Fibroblast of skin of scalp (primary cell): ENCODE measurements at regions not wholly inside any gene's neighbourhood (a gene's known extent, or its start where the extent isn't known, plus 50 kb on each side); places are given as distances from the start of the nearest gene placed in this dataset.
"Not testable (repeated sequence)": the region's sequence is repeated elsewhere in the genome, so short reads cannot be mapped to it uniquely, and the experiment has no call there.

Source experiments
- DNase-seq: peaks from one replicate; pipeline ENCODE4 v3.0.0-alpha.2; 2013

DNA sequence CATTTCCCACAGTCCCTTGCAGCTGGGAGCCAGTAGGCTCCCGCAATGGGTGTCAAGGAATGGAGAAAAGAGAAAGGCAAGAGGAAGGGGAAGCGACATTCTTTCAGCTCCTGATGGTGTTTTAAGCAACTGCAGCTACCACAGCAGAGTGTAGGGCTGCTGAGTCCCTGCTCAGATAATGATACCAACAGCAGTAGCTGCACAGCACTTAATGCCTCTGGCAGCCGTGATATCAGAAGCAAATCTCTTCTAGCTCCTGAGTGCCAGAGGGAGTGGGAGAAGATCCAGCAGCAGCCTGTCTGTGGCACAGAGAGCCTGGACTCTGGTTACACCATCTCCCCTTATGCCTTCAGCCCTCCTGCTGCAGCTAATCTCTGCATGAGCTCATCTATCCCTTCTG lies 186.1 kb upstream of the LMCD1 start:
- DNase-seq = not testable (repeated sequence)

DNA sequence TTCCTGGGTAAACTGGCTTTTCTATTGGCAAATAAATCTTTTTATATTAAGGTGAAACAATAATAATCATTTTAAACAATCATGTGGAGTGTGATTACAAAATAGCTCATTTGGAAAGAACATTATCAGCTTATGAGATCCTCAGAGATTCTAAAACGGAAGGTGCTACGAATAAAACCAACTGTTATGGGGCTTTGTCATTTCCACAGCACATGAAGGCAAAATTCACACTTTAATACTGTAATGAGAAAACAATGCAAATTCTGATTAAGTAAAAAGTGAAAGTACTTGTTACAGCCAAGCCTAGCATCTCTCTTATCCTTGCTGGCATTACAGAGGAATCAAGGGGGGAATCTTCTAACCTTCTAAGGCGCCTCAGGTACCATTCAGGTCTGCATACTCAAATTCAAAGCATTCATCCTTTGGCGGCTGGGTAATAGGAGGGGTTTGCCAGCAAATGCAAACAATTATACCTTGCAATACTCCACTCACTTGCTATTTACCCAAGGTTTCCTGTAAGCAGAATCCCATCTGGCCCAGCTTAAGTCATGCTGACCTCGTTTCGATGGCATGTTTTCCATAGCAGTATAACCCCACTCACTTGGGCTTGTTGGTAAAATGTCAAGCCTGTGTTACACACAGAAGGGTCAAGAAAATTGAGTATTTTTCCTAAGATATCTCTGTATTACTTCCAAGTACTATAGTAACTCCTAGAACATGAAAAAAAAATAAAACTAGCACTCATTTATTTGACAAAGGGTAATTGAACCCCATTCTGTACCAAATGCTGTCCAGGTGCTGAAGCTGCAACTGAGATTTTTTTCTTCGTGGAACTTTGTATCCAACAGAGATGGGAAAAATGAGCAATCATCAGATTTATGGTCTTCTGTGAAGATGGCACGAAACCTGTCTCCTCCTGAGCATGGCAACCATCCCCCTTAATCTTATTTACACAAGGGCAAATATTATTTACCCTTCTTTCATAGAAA lies 183.7 kb upstream of the LMCD1 start:
- DNase-seq = peak; percentile 70

DNA sequence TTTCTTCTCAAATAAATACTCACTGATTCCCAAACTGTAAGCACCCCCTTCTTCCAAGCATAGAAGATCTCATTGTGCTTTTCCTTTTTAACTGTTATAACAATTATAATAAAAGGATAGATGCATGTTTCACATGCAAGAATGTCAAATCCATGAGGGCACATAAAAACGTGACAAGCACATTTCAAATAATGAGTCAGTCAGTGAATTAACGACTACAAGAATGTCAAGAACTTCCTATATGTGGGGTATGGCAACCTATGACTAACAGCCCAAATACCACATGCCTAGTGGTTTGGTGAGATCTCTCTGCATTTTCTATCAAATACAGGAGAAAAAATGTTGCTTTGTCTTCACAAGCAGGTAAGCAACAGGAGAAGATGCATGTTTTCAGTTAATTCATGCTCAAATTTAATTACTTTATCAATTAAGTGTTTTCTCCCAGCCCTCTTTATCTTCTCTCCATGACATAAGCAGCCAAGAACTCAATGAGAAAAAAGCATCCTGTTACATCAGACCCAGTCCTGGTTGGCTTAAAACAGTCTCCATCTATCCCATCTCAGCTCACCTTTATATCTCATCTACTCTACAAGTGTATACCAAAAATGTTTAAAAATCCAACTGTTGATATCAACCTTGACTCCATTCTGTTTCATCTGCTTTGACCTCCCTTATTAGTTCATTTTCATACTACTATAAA lies 181.5 kb upstream of the LMCD1 start:
- DNase-seq = peak; percentile 93

DNA sequence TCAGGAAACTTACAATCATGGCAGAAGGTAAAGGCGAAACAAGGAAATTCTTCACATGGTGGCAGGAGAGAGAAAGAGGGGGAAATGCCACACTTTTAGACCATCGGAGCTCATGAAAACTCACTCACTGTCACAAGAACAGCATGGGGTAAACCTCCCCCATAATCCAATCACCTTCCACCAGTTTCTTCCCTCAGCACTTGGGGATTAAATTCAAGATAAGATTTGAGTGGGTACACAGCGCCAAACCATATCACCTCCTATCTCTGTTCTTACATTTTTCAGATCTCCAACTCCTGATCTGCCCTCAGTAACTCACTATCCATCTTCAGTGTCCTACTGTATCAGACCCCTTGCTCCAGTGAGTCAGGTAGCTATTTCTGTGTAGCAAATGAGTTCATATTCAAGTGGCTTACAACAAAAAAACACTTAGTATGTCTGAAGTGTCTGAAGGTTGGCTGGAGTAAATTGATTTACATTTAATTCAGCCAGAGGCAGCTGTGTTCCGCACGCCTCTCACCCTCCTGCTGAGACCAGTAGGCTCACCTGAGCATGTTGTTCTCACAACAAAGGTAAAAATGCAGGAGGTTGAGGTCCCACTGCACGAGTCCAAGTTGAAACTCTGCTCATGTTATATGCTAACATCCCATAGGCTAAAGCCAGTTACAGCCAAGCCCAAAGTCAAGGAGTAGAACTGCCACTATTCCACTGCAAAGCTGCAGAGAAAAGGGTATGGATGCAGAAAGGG lies 180.7 kb upstream of the LMCD1 start:
- no peak for DNase-seq

DNA sequence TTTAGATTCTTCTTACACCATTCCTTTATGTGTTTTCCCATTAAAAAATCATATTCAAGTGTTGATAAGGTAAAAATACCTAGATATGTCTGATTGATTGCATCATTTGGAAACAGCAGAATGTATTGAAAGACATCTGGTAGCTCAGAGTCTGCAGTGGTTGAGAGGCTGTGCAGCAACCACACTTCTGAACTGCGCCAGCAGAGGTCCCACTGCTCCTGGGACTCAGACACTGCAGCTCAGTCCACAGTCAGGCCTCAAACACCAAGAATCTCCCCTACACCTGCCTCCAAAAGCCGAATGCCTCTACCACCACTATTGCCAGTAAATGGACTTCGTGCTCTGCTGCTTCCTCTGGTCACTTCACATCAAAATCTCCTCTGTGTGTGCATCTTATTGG lies 176.9 kb upstream of the LMCD1 start:
- DNase-seq = peak; percentile 66

DNA sequence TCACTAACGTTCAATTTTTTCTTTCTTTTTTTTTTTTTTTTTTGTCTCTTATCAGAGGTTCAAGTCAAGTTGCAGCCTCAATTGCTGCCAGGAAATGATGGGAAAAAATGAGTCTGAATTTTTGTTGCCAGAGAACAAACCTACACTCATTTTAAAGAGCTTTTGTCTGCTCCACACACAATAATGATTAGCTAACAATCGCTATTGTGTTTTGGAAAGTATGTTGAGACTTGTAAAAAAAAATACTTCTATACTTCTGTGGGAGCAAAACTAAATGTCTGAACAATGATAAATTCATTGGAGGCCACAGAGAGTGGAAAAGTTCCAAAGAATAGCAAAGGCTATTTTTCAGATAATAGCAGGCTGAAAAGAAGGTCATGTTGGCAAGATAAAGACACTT lies 176.3 kb upstream of the LMCD1 start:
- peak; percentile 8 for DNase-seq

DNA sequence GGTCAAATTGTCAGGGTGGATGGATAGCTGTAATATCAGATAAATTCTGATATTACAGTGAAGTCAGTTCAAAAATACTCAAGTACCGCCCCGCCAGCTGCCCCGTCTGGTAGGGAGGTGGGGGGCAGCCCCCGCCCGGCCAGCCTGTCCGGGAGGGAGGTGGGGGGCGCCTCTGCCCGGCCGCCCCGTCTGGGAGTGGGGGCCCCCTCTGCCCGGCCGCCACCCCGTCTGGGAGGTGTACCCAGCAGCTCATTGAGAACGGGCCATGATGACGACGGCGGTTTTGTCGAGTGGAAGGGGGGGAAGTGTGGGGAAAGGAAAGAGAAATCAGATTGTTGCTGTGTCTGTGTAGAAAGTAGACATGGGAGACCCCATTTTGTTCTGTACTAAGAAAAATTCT lies 175.8 kb upstream of the LMCD1 start:
- DNase-seq = not testable (repeated sequence)

DNA sequence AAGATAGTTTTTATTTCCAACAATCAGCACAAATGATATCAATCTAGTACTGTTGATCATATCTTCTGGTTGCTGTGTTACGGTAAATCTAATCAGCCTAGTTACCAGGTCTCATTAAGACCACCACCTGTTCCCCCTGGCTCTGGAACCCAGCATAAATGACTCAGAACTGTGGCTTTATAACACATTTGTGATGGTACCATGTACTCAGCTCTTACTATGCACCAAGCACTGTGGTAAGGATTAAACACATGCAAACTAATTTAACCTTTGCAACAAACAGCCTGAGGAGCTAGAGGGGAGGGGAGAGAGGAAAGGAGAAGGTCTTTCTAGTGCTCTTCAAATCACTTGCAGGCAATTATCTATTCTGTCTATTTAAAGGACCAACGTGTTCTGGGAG lies 173.9 kb upstream of the LMCD1 start:
- no peak for DNase-seq

DNA sequence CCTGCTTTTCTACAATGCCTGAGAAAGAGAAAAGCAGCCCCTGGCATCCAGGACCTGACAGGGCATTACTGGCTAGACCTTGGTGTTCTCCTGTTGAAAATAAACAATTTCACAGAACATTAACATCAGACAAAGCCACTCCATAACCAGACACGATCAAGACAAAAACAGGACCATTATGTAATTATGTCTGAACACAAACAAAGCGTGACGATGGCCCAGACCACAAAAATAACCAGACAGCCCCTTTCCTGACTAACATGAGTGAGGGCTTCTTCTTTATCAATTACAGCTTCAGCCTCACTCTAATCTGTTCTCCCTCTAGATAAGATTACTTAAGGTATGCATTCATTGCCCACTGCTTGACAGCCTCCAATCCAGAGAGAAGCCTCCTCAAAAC lies 172.7 kb upstream of the LMCD1 start:
- no peak for DNase-seq

DNA sequence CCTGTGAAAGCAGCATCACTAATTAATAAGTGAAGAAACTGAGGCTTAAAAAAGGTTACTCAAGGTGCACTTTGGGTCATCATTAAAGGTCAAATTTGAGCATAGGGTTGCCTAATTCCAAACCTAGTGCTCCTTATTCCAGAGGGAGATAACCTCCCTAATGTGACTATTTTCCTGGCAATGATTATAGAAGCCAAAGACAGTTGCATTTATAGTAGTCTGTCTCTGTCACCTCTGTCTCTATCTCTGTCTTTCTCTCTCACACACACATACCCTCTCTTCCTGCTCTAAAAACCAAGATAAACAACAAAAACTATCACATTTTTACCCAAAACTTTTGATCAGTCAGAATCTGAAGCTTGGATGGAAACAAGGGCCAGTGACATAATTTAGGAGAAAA lies 172.0 kb upstream of the LMCD1 start:
- DNase-seq = no peak

DNA sequence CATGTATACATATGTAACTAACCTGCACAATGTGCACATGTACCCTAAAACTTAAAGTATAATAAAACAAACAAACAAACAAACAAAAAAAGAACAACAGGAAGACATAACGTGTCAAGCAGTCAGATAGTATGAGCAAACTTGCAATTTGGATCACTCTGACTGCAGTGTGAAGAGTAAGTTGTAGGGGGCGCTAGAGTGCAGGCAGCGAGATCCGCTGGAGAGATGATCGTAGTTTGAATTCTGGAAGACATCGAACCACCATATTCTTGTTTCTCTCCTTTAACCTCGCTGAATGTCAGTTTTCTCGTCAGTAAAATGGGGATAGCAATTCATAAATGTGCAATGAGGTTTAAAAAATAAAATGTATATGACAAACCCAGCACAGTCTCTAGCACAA lies 165.2 kb upstream of the LMCD1 start:
- DNase-seq = no peak

DNA sequence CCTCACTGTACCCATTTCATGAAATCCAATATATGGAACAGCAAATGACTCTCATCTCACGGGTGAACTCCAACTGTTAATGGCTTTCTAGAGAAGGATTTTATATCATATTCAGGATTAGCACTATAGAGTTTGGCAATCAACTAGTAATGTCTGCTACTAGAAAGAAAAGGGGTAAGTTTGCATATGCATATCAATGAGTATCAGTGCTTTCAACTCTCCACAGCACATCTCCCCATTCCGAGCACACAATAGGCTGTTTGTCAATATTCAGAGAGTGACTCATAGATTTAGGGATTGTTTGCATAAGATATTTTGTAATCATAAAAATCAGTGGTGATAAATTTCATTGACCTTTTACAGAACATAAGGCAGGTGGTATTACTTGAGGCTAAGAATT lies 163.2 kb upstream of the LMCD1 start:
- no peak for DNase-seq

DNA sequence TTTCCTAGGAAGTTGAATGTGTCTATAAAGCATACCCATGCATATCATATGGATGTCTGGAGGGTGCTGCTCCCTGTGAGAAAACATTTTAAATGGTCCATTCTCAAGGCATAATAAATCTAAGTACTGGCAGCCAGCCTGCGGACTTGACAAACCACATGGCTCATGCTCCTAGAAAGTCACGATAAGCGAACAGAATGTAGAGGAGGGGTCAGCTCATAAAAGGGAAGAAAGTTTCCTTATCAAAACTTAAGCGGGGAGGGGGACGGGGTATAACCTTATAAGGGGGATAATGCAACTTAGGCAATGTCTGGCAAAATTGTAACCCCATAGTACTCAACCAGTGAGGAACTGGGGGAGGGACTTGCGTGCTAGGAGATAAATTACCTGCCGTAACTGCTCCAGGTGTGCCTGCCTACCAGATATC lies 159.8 kb upstream of the LMCD1 start:
- peak; percentile 75 for DNase-seq

DNA sequence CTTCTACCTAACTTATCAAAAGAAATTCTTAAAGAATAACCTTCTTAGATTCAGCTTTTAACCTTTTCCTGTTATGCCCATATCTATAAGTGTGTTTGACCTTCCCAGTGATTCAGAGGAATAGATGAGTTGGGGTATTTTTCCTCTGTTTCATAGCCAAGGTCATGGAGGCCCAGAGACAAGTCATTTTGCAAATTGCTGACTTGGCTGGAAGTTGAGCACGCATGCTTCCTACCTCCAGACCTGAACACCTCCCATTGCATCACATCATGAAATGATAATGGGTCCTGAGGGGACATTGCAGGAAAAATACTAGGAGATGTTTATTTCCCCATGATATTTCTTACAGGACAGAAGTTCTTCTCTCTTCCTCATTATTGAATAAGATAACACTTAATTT lies 158.6 kb upstream of the LMCD1 start:
- no peak for DNase-seq

DNA sequence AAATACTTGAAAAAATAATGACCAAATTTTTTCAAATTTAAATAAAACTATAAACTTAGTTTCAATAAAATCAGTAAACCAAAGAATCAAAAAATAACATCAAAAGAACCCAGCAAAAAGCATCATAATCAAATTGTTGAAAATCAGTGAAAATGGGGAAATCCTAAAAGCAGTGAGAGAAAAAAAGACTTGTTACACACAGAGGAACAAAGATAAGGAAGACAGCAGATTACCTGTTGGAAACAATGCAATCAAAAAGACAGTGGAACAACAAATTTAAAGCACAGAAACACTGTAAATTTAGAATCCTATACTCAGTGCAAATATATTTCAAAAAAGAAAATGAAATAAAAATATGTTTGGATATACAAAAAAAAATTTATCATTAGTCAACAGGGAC lies 156.2 kb upstream of the LMCD1 start:
- DNase-seq = no peak

DNA sequence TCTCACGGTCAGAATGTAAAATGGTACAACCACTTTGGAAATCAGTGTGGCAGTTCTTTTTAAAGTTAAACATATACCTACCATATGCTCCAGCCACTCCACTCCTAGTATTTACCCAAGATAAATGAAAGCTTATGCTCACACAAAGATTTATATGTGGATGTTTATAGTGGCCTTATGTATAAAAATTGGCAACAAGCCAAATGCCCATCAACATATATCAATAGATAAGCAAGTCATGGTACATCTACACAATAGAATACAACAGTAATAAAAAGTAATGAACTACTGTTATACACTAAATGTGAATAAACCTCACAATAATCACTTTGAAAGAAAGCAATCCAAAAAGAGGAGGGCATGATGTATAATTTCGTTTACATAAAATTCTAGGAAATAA lies 153.5 kb upstream of the LMCD1 start:
- no peak for DNase-seq

DNA sequence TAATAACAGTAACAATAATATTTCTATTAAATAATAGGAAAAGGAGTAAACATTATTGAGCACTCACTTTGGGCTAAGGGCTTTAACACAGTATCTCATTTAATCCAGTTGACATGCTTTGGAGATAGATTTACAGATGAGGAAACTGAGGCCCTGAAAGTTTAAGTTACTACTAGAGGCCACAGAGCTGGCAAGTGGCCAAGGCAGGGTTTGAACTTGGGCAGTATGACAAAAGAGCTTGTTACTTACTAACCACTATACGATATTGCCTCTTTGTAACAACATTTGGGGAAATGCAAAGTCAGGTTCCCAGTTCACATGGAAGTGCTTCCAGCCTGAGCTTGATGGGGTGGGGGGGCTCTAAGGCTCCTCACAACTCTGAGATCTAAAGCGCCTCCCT lies 149.1 kb upstream of the LMCD1 start:
- DNase-seq = no peak

DNA sequence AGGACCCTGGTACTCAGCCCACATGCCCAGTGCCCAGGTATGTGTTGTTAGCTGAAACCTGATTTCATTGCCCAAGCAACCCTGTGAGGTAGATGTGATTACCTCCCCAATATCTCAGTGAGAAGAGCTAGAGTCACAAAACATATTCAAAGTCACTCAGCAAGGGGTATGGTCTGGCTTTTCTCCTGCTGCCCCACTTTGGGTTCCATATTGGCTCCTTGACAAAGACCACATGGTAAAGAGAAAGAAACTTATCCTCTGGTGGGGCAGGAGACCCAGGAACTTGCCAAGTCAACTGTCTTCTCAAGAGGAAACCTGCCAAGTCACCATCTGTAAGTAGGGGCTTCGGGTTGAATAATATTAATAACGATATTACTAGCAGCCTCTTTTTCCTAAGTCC lies 148.3 kb upstream of the LMCD1 start:
- DNase-seq = no peak

DNA sequence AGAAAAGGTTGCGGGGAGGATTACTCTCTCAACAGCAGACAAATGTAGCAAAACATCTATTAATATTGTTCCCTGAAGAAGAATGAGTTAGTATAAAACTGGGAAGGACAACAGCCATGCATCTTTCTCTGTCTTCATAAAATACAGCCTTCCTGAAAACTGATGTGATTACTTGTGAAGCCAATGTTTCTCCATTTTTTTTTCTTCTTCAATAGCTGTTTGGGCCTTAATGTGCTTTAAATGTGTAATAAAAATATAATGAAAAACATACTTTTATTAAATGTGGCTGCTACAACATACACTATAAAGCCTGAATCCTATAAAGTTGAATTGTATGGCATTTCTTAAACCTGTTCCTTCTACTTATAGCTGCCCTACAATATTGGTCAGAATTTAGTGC lies 146.3 kb upstream of the LMCD1 start:
- DNase-seq = no peak

DNA sequence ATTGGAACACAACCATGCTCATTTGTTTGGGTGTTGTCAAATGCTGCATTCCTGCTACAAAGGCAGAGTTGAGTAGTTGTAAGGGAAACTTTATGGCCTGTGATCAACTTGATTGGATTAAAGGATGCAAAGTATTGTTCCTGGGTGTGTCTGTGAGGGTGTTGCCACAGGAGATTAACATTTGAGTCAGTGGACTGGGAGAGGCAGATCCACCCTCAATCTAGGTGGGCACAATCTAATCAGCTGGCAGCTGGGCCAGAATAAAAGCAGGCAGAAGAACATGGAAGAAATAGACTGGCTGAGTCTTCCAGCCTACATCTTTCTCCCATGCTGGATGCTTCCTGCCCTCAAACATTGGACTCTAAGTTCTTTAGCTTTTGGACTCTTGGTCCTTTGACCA lies 145.6 kb upstream of the LMCD1 start:
- not testable (repeated sequence) for DNase-seq

DNA sequence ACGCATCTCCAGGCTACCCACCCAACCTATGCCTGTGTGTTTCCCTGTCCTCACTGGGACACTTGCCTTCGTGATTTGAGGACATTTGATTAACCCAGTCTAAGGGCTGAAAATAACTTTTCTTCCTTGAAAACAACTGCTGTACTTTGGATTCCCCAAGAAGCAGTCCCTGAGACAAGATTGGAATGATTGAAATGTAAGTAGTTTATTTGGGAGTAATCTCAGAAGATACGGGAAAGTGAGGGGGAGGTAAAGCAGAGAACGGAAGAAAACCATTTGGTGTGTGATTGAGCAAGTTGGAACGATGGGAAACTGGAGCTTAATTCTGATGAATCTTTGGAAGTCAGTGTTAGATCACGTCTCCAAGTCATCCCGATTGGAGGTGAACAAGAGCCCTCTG lies 143.8 kb upstream of the LMCD1 start:
- DNase-seq = no peak

DNA sequence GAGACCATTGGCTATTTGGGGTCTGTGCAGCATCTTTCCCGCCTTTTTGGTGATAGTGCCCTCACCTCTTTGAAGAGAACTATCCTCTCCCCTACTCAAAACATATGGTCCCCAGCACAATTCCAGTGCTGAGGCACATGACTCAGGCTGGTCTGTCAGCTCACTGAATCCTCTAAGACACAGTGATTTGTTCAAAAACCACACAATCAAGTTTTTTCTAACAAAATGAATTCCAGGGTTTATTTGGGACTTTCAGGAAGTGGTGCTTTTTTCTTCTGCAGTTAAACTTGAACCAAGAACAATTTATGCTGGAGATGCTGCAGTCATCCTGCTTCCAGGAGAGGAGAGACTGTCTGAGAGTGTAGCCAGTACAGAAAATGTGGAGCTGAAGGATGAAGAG lies 142.5 kb upstream of the LMCD1 start:
- peak; percentile 21 for DNase-seq

DNA sequence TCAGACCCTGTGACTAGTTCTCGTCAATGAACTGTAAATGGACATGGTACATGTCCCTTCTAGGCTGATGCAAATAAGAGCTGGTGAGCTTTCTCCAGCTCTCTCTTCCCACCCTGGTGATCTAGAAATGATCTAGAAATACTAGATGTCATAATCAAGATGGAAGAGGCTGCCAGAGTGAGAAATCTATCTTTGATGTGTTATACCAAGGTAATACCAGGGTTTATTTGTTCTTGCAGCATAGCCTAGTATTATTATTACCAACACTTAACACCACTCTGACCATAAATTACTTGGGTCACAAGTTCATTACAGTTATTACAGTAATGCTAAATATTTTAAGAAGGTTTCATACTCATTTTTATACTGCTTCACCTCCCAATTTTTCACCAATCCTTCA lies 138.4 kb upstream of the LMCD1 start:
- no peak for DNase-seq
